ENCODE measurements at regions not wholly inside any gene's neighbourhood (a gene's known extent, or its start where the extent isn't known, plus 50 kb on each side); places are given as distances from the start of the nearest gene placed in this dataset.

GRCh38 chr2:195559431-195559914, 97.6 kb upstream of the SLC39A10 start:
- Histone ChIP-seq H4K20me1 (ENCODE audit: insufficient read depth, low read length) (no peaks in the 10 kb centered on the region), H3K9ac (ENCODE audit: insufficient read depth, low read depth, low read length) (no peak overlapping the region), H3K27ac (ENCODE audit: extremely low read length, insufficient read depth, low read length) (no peak overlapping the region), H3K4me3 (replicated peaks in 1 of 3; ENCODE audit: insufficient read depth in 1 of 3, low read depth in 2 of 3, low read length in 3 of 3) (no peak overlapping the region), H3K36me3 (replicated peaks in 1 of 2; ENCODE audit: control insufficient read depth in 1 of 2, insufficient read depth in 2 of 2, low read length in 2 of 2) (no peaks in the 10 kb centered on the region), H3K79me2 (ENCODE audit: insufficient read depth, low read length) (no peaks in the 10 kb centered on the region), H2AFZ (ENCODE audit: low read length) (no peak overlapping the region), H3K9me3 (ENCODE audit: low read length) (no peaks in the 10 kb centered on the region), H3K4me1 (ENCODE audit: insufficient read depth, low read length) (no peaks in the 10 kb centered on the region), H3K27me3 (ENCODE audit: control insufficient read depth in 1 of 2, insufficient read depth in 2 of 2, low read length in 2 of 2) (0 out of 5 replicates have a peak, but pooled peaks cover 0 to 3% of the 10 kb centered on the region in 2 experiments), H3K4me2 (ENCODE audit: low read depth, low read length) (no peak overlapping the region)
- WGBS (ENCODE audit: low lambda C conversion rate): 12% methylated on average over 5 of the region's 5 CpGs
- in situ Hi-C loops (cut with HindIII; ENCODE audit: extremely low pct_ligation_motif_present, low pct_unique_long_range_greater_than_20kb): no loop called here
- intact Hi-C loops (cut with micrococcal nuclease; ENCODE audit: unreplicated experiment): no loop called here
- no peak for ATAC-seq
- ChIA-PET CTCF (ENCODE audit: low intra/inter-chr PET ratio, low total read pairs) (no interaction called here), POLR2A (no interaction called here)
- DNase-seq (ENCODE audit: low spot score): no peak
- FAIRE-seq: no peak
- no TSS peak for BruUV-seq (replicated peaks)
- no peak for TF ChIP-seq POGZ (CRISPR knock-in tag; IDR thresholded peaks at IDR 0.05)
- TF ChIP-seq HMG20A (CRISPR knock-in tag; IDR thresholded peaks at IDR 0.05; ENCODE audit: borderline replicate concordance): no peak
- TF ChIP-seq, protein P1, sequence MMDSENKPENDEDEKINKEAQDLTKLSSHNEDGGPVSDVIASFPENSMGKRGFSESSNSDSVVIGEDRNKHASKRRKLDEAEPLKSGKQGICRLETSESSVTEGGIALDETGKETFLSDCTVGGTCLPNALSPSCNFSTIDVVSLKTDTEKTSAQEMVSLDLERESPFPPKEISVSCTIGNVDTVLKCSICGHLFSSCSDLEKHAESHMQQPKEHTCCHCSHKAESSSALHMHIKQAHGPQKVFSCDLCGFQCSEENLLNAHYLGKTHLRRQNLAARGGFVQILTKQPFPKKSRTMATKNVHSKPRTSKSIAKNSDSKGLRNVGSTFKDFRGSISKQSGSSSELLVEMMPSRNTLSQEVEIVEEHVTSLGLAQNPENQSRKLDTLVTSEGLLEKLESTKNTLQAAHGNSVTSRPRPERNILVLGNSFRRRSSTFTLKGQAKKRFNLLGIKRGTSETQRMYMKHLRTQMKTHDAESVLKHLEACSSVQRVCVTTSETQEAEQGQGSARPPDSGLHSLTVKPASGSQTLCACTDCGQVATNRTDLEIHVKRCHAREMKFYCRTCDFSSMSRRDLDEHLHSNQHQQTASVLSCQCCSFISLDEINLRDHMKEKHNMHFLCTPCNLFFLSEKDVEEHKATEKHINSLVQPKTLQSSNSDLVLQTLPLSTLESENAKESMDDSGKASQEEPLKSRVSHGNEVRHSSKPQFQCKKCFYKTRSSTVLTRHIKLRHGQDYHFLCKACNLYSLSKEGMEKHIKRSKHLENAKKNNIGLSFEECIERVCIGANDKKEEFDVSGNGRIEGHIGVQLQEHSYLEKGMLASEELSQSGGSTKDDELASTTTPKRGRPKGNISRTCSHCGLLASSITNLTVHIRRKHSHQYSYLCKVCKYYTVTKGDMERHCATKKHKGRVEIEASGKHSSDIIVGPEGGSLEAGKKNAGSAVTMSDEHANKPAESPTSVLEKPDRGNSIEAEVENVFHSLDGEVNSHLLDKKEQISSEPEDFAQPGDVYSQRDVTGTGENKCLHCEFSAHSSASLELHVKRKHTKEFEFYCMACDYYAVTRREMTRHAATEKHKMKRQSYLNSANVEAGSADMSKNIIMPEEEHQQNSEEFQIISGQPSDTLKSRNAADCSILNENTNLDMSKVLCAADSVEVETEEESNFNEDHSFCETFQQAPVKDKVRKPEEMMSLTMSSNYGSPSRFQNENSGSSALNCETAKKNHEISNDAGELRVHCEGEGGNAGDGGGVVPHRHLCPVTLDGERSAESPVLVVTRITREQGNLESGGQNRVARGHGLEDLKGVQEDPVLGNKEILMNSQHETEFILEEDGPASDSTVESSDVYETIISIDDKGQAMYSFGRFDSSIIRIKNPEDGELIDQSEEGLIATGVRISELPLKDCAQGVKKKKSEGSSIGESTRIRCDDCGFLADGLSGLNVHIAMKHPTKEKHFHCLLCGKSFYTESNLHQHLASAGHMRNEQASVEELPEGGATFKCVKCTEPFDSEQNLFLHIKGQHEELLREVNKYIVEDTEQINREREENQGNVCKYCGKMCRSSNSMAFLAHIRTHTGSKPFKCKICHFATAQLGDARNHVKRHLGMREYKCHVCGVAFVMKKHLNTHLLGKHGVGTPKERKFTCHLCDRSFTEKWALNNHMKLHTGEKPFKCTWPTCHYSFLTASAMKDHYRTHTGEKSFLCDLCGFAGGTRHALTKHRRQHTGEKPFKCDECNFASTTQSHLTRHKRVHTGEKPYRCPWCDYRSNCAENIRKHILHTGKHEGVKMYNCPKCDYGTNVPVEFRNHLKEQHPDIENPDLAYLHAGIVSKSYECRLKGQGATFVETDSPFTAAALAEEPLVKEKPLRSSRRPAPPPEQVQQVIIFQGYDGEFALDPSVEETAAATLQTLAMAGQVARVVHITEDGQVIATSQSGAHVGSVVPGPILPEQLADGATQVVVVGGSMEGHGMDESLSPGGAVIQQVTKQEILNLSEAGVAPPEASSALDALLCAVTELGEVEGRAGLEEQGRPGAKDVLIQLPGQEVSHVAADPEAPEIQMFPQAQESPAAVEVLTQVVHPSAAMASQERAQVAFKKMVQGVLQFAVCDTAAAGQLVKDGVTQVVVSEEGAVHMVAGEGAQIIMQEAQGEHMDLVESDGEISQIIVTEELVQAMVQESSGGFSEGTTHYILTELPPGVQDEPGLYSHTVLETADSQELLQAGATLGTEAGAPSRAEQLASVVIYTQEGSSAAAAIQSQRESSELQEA (CRISPR knock-in tag; IDR thresholded peaks at IDR 0.05; ENCODE audit: not compliant biosample characterization): no peak
- TF ChIP-seq ZNF225 (CRISPR knock-in tag; IDR thresholded peaks at IDR 0.05): no peak
- no peak for TF ChIP-seq NFKBIZ (CRISPR knock-in tag; IDR thresholded peaks at IDR 0.05)
- no peak for TF ChIP-seq KMT2A (CRISPR knock-in tag; IDR thresholded peaks at IDR 0.05)
- TF ChIP-seq CCDC6 (CRISPR knock-in tag; IDR thresholded peaks at IDR 0.05): no peak
- no peak for TF ChIP-seq USF2 (IDR thresholded peaks at IDR 0.05; ENCODE audit: low read depth, low read length)
- TF ChIP-seq USF2 (CRISPR knock-in tag; IDR thresholded peaks at IDR 0.05; ENCODE audit: borderline replicate concordance): no peak
- TF ChIP-seq YY1 (IDR thresholded peaks at IDR 0.05; ENCODE audit: insufficient read depth, insufficient replicate concordance, low read depth, low read length): no peak
- no peak for TF ChIP-seq PCBP1 (IDR thresholded peaks at IDR 0.05; ENCODE audit: borderline replicate concordance, low read depth, low read length)
